ENCODE measurements at regions not wholly inside any gene's neighbourhood (a gene's known extent, or its start where the extent isn't known, plus 50 kb on each side); places are given as distances from the start of the nearest gene placed in this dataset.

- no peak for TF ChIP-seq CTCF (IDR thresholded peaks at IDR 0.05)
- no peak for TF ChIP-seq POLR2A (IDR thresholded peaks at IDR 0.05)
These were observed 61.6 kb upstream of the REG3G start for GRCh38 chr2:78963881-78964280.
